ENCODE measurements at regions not wholly inside any gene's neighbourhood (a gene's known extent, or its start where the extent isn't known, plus 50 kb on each side); places are given as distances from the start of the nearest gene placed in this dataset.
"Not testable (repeated sequence)": the region's sequence is repeated elsewhere in the genome, so short reads cannot be mapped to it uniquely, and the experiment has no call there.

DNA sequence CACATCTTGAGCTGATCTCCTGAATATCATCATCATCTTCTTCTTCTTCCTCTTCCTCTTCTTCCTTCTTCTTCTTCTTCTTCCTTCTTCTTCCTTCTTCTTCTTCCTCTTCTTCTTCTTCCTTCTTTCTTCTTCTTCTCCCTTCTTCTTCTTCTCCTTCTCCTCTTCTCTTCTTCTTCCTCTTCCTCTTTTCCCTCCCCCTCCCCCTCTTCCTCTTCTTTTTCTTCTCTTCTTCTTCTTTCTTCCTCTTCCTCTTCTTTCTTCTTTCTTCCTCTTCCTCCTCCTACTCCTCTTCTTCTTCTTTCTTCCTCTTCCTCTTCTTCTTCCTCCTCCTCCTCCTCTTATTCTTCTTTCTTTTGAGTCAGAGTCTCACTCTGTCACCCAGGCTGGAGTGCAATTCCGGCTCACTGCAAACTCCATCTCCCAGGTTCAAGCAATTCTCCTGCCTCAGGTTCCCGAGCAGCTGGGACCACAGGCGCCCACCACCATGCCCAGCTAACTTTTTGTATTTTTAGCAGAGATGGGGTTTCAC, 197.9 kb upstream of the NANOGP8 start:
- DNase-seq = no peak

DNA sequence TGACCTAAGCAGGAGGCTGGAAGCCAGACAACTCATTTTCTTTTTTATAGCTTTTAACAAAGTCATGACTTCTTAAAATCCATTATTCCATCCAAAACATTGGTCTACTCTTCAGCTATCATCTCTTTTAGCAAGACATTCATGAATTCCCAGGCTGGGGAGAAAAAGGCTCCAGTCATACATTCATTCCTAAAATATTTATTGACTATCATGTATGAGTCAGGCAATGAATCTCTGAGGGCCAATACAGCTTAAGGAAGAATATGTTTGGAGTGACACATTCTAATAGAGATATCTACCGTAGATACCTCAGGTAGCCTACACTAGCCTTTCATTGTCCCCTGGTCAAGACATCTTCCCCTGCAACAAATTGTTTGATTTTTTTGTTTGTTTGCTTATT, 196.4 kb upstream of the NANOGP8 start:
- DNase-seq = no peak

- no peak for DNase-seq
Measured at GRCh38 chr15:35279811-35280210, 194.7 kb upstream of the NANOGP8 start.

DNA sequence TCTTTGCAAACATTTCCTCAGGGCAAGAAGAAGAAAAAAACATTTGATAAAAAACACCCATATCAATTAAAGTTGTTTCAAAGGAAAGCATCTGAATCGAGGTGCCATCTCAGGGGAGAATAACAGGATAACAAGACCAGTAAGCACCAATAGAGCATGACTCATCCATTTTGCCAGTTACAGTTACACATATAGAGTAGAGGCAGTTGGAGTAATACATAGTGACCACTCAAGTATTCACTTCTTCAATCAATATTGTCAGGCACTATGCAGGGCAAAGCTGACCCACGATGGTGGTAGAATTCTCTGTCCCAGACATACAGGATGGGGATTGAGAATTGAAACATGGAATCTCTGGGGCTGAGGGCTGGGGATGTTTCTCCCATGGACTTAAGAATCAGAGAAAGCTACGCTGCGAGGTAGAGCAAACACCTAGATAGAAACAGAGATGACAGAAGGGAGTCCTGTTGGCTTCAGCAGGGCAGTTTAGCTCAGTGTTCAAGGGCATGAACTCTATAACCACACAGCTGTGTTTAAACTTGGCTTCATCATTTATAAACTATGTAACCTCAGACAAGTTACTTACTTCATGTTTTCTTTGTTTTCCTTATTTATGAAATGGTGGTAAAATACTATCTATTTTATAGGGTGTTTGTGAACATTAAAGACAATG, 186.4 kb upstream of the NANOGP8 start:
- DNase-seq = no peak

DNA sequence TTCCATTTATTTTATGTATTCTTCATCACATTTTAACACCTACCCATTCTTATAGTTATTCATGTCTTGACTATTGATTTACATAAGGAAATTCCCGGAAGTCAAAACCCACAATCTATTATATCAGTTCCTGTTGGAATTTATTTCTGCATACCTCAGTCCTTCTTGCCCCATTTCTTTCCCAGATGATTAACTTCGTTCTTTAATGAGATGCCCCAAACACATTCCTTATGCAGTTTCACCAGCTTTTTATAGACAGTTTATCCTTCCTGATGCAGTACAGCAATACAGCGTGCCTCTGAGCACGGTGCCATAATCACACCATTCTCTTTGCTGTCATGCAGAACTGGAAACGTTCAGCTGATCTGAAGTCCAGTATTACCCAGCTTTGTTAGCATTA, 175.8 kb upstream of the NANOGP8 start:
- no peak for DNase-seq

- DNase-seq = not testable (repeated sequence)
Measured at GRCh38 chr15:35260274-35260673, 175.2 kb upstream of the NANOGP8 start.

GRCh38 chr15:35256551-35256950, 171.5 kb upstream of the NANOGP8 start:
- DNase-seq = no peak

DNA sequence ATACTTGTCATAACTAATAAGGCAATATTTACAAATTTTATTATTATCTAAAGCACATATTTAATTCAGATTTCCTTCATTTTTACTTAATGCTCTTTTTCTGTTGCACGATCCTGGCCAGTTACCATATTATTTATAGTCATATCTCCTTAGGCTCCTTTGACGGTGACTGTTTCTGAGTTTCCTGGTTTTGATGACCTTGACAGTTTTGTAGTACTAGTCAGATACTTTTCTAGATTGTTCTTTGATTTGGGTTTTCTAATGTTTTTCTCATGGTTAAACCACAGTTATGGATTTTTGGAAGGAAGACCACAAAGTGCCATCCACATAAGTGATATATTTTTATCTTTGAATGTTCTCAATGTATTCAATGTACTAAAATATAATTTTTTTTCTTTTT, 171.0 kb upstream of the NANOGP8 start:
- DNase-seq = no peak

DNA sequence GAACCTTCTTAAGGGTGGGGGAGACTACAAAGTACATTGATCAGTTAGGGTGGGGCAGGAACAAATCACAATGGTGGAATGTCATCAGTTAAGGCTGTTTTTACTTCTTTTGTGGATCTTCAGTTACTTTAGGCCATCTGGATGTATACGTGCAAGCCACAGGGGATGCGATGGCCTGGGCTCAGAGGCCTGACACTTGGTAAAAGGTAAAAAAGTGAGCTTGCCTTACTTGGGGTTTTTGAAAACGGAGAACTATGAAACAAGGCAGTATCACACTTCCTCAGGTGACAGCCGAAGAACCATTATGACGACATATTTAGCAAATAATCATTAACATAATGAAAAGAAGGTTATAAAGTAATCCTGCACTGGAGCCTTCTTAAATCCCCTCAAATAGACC, 169.8 kb upstream of the NANOGP8 start:
- not testable (repeated sequence) for DNase-seq

DNA sequence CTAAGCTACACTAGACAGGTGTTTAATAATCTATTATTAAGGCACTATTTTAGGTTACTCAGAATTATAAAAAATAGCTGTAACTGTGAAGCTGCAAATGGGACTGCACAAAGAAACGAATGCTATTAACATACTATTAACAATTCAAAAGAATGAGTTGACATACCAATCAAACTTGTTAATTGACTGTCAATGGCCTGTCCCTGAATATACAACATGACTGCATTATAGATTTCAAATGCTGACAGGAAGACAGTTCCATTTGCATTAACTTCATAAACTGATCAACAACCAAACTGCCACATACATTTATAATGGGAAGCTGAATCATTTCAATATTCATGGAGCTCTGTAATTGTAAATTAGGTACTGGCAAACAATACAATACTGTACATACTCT, 169.0 kb upstream of the NANOGP8 start:
- no peak for DNase-seq

GRCh38 chr15:35252351-35252865, 167.3 kb upstream of the NANOGP8 start:
- no peak for DNase-seq

- no peak for DNase-seq
Measured at GRCh38 chr15:35247150-35247549, 162.1 kb upstream of the NANOGP8 start.

- DNase-seq = no peak
Measured at GRCh38 chr15:35246451-35246850, 161.4 kb upstream of the NANOGP8 start.

GRCh38 chr15:35245681-35246080, 160.6 kb upstream of the NANOGP8 start:
- DNase-seq = not testable (repeated sequence)

GRCh38 chr15:35244227-35244626, 159.1 kb upstream of the NANOGP8 start:
- no peak for DNase-seq

- no peak for DNase-seq
Measured at GRCh38 chr15:35243758-35244157, 158.7 kb upstream of the NANOGP8 start.

GRCh38 chr15:35239693-35240092, 154.6 kb upstream of the NANOGP8 start:
- not testable (repeated sequence) for DNase-seq

DNA sequence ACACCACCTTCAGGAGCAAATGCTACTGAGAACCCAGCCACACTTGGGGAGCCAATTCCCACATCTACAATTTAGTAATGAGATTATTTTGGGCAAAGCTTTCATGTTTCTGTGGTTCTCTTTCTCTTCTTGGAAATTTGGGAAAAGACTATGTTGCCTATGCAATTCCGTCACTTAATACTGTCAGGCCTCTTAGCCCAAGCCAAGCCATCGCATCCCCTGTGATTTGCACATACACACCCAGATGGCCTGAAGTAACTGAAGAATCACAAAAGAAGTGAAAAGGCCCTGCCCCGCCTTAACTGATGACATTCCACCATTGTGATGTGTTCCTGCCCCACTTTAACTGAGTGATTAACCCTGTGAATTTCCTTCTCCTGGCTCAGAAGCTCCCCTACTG, 153.4 kb upstream of the NANOGP8 start:
- not testable (repeated sequence) for DNase-seq

GRCh38 chr15:35229085-35229484, 144.0 kb upstream of the NANOGP8 start:
- DNase-seq = no peak

DNA sequence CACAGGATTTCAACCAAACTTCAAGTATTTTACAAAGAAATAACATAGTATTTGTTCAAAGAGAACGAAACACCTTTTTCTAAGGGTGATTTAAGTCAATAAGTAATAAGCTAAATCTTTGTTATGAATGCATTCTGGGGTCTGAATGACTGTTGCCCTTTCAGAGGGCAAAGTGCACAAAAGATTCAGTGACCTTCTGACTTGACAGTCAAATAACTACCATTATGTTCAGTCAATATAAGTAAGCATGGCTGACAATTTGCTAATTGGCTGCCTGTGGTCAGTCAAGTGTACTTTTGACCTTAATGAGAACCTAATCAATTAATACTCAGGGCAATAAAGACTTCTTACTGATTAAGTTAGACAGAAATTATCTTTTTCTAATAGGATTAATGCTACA, 133.1 kb upstream of the NANOGP8 start:
- no peak for DNase-seq

DNA sequence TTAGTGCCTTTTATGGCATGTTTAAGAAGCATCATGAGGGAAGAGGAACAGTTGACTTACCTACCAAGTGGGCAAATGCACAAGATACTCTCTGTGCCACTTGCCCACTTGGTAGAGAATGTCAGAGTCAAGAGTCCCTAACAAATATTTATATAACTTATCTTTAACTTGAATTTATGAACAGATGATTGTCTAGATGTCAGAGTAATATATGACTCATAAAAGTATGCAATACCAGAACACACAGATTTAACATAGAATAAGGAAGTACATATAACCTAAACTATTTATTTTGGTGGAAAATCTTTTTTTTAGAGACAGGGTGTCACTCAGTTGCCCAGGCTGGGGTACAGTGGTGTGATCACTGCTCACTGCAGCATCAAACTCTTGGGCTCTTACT, 130.0 kb upstream of the NANOGP8 start:
- DNase-seq = no peak

GRCh38 chr15:35211240-35211902, 126.3 kb upstream of the NANOGP8 start:
- no peak for DNase-seq

- DNase-seq = no peak
Measured at GRCh38 chr15:35210370-35210769, 125.3 kb upstream of the NANOGP8 start.

Measured in muscle of arm (tissue), 1 donor.